C4-2B (cell line): ENCODE measurements at regions not wholly inside any gene's neighbourhood (a gene's known extent, or its start where the extent isn't known, plus 50 kb on each side); places are given as distances from the start of the nearest gene placed in this dataset.

Source experiments
- H3K27ac ChIP-seq: fragments of 450-650 bp; 2 replicates; pipeline ENCODE4 v1.5.1; 2017
- CTCF ChIP-seq: fragments of 450-650 bp; conservative IDR thresholded peaks from 2 replicates; pipeline ENCODE4 v1.5.1; 2017; ENCODE audit warnings: mild to moderate bottlenecking
- ZFX ChIP-seq: fragments of 450-650 bp; IDR thresholded peaks from 2 replicates; pipeline ENCODE4 v1.6.1; 2017

DNA sequence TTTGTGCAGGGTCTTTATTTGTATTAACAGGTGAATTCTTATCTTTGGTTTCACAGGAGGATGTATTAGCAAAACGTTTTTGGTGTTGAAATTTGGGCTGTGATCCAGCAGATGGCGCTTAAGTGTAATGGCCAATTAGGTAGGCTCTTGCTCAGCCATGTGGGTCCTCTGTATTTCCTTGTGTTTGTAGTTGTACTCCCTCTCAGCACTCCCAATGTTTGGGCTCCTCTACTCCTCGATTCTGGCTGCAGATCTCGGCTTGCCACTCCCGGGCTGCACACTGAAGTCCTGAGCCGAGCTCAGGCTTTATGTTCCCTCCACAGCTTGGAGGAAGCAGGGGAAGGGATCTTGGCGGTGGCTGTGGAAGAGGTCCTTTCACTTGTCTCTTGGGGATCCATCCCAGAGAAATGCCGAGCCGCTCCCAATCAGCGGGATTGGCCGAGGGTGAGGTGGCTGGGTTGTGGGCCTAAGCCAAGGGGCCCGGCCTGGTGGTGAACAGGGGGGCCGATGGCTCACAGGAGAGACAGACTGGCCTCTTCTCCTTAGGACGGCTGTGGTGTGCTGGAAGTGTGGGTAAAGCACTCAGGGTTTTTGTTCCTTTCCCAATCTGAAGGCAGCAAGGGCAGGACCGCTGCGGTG is 133.7 kb downstream of the AEBP2 start:
- TF ChIP-seq ZFX (no peak), CTCF (peak; percentile 86)
- H3K27ac ChIP-seq, result peak overlapping the region; percentile 17; the same call in 1 of the 2 replicates

DNA sequence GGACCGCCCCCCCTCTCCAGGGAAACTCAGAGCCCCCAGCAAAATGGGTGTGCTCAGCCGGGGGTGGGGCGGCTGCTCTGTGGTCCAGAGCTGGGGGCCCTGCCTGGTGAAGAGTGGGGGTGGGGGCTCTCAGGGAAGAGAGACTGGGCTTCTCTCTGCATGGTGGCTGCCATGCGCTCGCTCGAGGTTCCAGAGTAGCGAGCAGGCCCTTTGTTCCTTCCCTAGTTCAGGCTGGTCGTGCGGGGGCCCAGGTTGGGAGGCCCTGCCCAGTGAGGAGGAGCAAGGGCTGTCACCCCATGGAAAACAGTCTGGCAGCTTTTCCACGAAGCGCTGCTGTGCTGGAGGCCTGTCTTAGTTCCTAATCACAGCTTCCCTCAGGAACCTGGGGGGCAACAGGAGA is 134.6 kb downstream of the AEBP2 start:
- no peak overlapping the region for H3K27ac ChIP-seq
- no peak for TF ChIP-seq CTCF
- TF ChIP-seq ZFX, result no peak

GRCh38 chr12:19574601-19575000 is 135.3 kb downstream of the AEBP2 start:
- no peak overlapping the region for H3K27ac ChIP-seq
- TF ChIP-seq CTCF, result no peak
- TF ChIP-seq ZFX, result no peak

GRCh38 chr12:19575337-19576243 is 136.3 kb downstream of the AEBP2 start:
- TF ChIP-seq CTCF, result no peak
- no peak for TF ChIP-seq ZFX
- no peak overlapping the region for H3K27ac ChIP-seq

DNA sequence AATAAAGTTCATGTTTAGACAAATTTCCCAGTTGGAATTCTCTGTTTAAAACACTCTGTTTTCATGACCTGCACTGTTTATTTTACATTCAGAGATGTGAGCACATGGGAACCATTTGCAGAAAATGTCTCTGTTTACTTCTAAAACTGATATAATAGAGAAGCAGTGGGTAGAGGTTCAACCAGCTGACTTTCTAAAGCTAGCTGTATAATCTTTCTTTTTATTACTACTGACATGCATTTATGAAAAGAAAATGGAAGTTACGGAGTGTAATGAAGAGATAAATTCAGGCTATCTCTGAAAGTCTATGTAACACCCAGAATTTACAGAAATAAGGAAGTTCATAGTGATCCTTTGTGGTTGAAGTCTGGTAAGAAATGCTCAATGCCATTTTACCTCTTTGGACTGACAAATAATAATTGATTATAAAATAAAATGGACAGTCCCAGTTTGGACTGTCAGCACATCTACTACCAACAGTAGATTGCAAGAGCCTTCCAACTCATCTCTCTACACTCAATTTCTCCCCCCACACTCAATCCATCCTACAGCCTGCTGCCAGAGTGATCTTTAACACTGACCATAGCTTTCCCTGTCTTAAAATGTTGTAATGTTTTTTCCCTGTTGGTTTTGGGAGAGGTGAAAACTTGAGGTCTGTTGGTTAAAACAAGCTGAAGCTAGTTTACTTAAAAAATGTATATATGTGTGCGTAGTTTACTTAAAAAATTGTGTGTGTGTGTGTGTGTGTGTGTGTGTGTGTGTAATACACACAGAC is 137.4 kb downstream of the AEBP2 start:
- TF ChIP-seq ZFX, result no peak
- TF ChIP-seq CTCF, result no peak

GRCh38 chr12:19577281-19577530 is 137.9 kb downstream of the AEBP2 start:
- no peak overlapping the region for H3K27ac ChIP-seq
- TF ChIP-seq ZFX, result no peak

More for the DNA sequence above, 137.4 kb downstream of the AEBP2 start:
- H3K27ac ChIP-seq, result no peak overlapping the region

GRCh38 chr12:19584732-19585131 is 145.4 kb downstream of the AEBP2 start:
- no peak for TF ChIP-seq ZFX
- no peak for TF ChIP-seq CTCF
- H3K27ac ChIP-seq, result no peak overlapping the region
